ENCODE measurements at regions not wholly inside any gene's neighbourhood (a gene's known extent, or its start where the extent isn't known, plus 50 kb on each side); places are given as distances from the start of the nearest gene placed in this dataset.

GRCh38 chr7:131797841-131798240 lies 241.4 kb upstream of the PODXL start (continued):
- TF ChIP-seq ZBTB33 (IDR thresholded peaks at IDR 0.05; ENCODE audit: borderline replicate concordance, low read depth), result no peak
- TF ChIP-seq, protein P1, sequence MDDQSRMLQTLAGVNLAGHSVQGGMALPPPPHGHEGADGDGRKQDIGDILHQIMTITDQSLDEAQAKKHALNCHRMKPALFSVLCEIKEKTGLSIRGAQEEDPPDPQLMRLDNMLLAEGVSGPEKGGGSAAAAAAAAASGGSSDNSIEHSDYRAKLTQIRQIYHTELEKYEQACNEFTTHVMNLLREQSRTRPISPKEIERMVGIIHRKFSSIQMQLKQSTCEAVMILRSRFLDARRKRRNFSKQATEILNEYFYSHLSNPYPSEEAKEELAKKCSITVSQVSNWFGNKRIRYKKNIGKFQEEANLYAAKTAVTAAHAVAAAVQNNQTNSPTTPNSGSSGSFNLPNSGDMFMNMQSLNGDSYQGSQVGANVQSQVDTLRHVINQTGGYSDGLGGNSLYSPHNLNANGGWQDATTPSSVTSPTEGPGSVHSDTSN (IDR thresholded peaks at IDR 0.05), result no peak
- no peak for TF ChIP-seq MEF2A (IDR thresholded peaks at IDR 0.05; ENCODE audit: borderline replicate concordance, low read depth)
- no peak for TF ChIP-seq SMC3 (IDR thresholded peaks at IDR 0.05; ENCODE audit: low read depth, low read length)
- no peak for TF ChIP-seq GABPA (IDR thresholded peaks at IDR 0.05; ENCODE audit: low read depth)
- TF ChIP-seq USF2 (IDR thresholded peaks at IDR 0.05; ENCODE audit: borderline replicate concordance, low read depth, low read length), result no peak

DNA sequence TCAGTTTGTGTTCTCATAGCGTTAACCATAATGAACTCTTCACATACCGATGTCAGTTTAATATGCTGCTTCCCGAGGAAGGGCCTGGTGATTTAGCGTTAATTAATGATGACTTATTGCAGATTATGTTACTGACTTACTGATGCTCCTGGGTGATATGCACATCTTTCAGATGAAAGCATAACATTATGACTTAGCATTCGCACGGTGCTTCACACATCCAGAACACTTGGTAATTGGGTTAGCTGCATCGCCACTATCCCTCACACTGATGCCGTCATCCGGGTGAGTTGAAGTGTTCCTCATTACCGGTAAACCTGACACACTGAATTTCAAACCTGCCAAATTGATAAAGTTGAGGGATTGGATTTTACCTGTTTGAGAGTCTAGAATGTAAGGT lies 239.0 kb upstream of the PODXL start:
- Histone ChIP-seq H4K20me1 (ENCODE audit: insufficient read depth) (no peaks in the 10 kb centered on the region), H3K4me1 (ENCODE audit: control insufficient read depth in 1 of 2, insufficient read depth in 2 of 2, low read depth in 1 of 2, low read length in 1 of 2) (peaks cover 0 to 11% of the 10 kb centered on the region in 2 experiments; a peak in 2 of 4 replicates), H3K9me3 (no peaks in the 10 kb centered on the region), H3F3A (replicated peaks; ENCODE audit: insufficient read depth) (no peaks in the 10 kb centered on the region), H3K27me3 (ENCODE audit: insufficient read depth) (no peaks in the 10 kb centered on the region; the same call in 1 of the 2 replicates), H3K36me3 (replicated peaks in 1 of 2; ENCODE audit: control insufficient read depth in 1 of 2, insufficient read depth in 2 of 2, low read length in 1 of 2) (no peaks in the 10 kb centered on the region), H3K9me2 (no peaks in the 10 kb centered on the region), H3K27ac (ENCODE audit: low read depth in 2 of 2, low read length in 1 of 2) (no peak overlapping the region), H3K9ac (no peak overlapping the region), H3K79me2 (ENCODE audit: insufficient read depth) (no peaks in the 10 kb centered on the region), H3K4me3 (ENCODE audit: low read depth in 2 of 2, low read length in 1 of 2) (no peak overlapping the region), H2AFZ (ENCODE audit: low read depth) (no peak overlapping the region), H3K4me2 (no peak overlapping the region)
- CTCF ChIA-PET, result interaction anchor here (0.6 to 1.3 kb wide), 4 partner anchors 64 to 275 kb away, joined by 3 to 4 read pairs (median 3); no protein-coding TSS in a partner anchor
- POLR2A ChIA-PET, result no interaction called here
- TF ChIP-seq YY1 (IDR thresholded peaks at IDR 0.05; ENCODE audit: low read depth) (no peak), RFX5 (IDR thresholded peaks at IDR 0.05; ENCODE audit: low read length) (no peak), CHD2 (IDR thresholded peaks at IDR 0.05; ENCODE audit: low read length, partially characterized antibody) (no peak), POLR2AphosphoS5 (IDR thresholded peaks at IDR 0.05; ENCODE audit: low read depth, low read length) (no peak), NRF1 (IDR thresholded peaks at IDR 0.05; ENCODE audit: low read depth, low read length) (no peak), ZBTB33 (IDR thresholded peaks at IDR 0.05; ENCODE audit: borderline replicate concordance, low read depth) (no peak), MEF2A (IDR thresholded peaks at IDR 0.05; ENCODE audit: borderline replicate concordance, low read depth) (no peak), ELF1 (IDR thresholded peaks at IDR 0.05) (no peak), TEAD4 (IDR thresholded peaks at IDR 0.05; ENCODE audit: borderline replicate concordance, insufficient read depth) (no peak), JUND (IDR thresholded peaks at IDR 0.05) (no peak), SMC3 (IDR thresholded peaks at IDR 0.05; ENCODE audit: low read depth, low read length) (no peak), USF2 (IDR thresholded peaks at IDR 0.05; ENCODE audit: borderline replicate concordance, low read depth, low read length) (no peak), TAF1 (IDR thresholded peaks at IDR 0.05; ENCODE audit: borderline replicate concordance, low read depth, low read length) (no peak), FOSL2 (IDR thresholded peaks at IDR 0.05; ENCODE audit: borderline replicate concordance, low read depth) (no peak), GABPA (IDR thresholded peaks at IDR 0.05; ENCODE audit: low read depth) (no peak), NFIC (IDR thresholded peaks at IDR 0.05; ENCODE audit: borderline replicate concordance) (no peak)
- TF ChIP-seq, protein P1 (IDR thresholded peaks at IDR 0.05), result no peak
- TF ChIP-seq, protein P2, sequence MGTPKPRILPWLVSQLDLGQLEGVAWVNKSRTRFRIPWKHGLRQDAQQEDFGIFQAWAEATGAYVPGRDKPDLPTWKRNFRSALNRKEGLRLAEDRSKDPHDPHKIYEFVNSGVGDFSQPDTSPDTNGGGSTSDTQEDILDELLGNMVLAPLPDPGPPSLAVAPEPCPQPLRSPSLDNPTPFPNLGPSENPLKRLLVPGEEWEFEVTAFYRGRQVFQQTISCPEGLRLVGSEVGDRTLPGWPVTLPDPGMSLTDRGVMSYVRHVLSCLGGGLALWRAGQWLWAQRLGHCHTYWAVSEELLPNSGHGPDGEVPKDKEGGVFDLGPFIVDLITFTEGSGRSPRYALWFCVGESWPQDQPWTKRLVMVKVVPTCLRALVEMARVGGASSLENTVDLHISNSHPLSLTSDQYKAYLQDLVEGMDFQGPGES (IDR thresholded peaks at IDR 0.05; ENCODE audit: low read depth, low read length), result no peak
- no peak for DNase-seq
- 61% methylated on average over 10 of the region's 10 CpGs for WGBS (ENCODE audit: low lambda C conversion rate)

All from SK-N-SH (cell line).